NCI-H2107 treated with DMSO at 0.1 percent for 48 hours (cell line): ENCODE measurements at regions not wholly inside any gene's neighbourhood (a gene's known extent, or its start where the extent isn't known, plus 50 kb on each side); places are given as distances from the start of the nearest gene placed in this dataset.

ENCODE experiments used
- DNase-seq: peaks from one replicate; lab custom pipeline; 2025; ENCODE audit not compliant: unreplicated experiment; lab: John Stamatoyannopoulos, UW

DNA sequence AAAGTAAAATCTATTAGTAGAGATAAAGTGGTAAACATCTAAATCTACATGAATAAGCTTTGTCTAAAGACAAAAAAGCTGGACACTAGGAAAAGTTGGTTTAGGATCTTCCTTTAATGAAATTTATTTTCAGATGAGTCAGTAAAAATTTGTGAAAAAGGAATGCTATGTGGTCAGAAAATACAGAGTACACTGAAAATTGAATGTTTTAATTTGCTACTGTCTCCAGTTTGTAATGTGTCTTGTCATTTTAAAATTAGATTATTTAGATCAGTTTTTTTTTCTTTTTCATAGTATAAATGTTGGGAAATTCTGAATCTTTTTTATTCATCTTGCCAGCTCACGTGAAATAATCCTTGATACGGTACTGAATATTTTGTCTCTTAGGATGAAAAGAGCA lies 56.9 kb downstream of the SLITRK6 start:
- DNase-seq, result no peak

DNA sequence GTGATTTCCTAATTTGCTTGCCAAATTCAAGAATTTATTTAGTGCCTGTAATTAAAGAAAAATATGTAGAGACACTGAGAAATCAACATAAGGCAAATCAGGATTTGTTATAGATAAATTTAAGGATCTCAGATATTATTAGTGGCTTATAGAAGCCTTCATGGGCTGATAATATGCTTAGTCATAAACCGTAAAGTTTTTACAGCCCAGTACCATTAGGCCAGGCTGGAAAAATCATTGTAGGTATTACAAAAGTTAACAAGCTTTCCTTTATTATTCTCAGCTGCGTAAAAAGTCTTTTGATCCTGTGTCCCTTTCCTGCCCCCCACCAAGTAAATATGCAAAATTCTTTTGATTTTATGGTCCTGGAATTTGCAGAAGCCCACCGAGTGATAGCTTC lies 58.2 kb downstream of the SLITRK6 start:
- no peak for DNase-seq

DNA sequence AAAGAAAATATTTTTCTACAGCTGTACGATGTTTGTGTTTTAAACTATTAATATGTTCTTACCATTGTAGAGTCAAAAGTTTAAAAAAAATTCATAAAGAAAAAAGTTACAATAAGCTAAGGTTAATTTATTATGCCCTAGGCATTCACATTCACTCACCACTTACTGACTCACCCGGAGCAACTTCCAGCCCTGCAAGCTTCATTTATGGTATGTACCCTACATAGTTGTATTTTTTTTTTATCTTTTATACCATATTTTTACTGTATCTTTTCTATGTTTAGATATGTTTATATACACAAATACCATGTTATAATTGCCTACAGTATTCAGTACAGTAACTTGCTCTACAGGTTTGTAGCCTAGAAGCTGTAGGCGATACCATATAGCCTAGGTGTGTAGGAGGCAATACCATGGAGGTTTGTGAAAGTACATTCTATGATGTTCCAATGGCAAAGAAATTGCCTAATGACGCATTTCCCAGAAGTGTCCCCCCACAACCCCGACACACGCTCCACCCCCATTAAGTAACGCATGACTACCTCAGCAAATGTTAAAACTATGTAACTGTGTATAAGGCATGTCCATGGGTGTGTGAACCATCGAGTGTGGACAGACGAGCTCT lies 60.4 kb downstream of the SLITRK6 start:
- no peak for DNase-seq

DNA sequence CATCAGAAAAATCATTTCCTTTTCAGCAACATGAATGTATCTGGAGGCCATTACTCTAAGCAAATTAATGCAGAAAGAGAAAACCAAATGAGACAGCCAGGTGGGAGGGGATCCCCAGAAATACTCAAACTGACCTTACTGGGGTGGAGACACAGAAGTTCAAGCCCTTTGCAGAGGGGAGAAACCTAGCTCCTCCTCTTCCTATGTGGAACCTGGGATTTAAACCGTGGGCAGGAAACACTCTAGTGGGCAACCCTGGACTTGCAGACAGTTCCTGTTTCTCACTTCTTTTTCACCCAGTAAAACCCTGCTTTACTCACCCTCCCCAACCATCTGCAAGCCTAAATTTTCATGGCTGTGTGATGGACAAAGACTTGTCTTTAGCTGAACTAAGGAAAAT lies 61.3 kb downstream of the SLITRK6 start:
- no peak for DNase-seq

DNA sequence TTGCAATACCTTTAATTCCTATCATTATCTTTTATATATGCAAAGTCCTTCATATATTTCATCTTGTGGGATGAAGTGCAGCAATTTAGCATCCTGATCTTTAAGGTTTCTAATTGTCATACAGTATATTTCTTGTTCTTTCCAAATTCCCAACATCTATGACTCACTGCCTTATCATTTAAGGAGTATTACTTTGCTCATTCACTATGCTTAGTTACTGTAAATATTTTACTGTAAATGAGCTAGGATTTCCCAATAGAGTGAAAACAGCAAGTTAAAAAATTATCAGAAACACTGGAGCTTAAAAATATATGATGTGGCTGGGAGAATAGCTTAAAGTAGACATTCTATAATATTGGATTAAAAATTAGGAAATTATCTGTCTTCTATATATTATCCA lies 69.9 kb downstream of the SLITRK6 start:
- no peak for DNase-seq

DNA sequence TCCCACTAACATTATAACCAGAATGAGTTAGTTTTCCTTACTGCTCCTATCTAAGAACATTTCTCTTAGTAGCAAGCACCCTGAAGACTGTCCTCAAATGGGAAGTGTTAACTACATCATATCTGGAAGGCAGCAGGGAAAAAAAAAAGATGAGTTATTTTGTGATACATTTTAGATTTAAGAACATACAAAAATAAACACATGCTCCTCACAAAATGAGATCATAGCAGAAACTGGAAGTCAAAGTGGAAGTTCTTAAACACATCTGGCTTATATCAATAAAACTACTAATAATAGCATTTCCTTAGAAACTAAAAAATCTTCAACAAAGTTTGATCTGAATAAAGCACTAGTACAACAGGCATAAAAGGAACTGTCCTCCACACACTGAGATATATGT lies 70.4 kb downstream of the SLITRK6 start:
- no peak for DNase-seq

DNA sequence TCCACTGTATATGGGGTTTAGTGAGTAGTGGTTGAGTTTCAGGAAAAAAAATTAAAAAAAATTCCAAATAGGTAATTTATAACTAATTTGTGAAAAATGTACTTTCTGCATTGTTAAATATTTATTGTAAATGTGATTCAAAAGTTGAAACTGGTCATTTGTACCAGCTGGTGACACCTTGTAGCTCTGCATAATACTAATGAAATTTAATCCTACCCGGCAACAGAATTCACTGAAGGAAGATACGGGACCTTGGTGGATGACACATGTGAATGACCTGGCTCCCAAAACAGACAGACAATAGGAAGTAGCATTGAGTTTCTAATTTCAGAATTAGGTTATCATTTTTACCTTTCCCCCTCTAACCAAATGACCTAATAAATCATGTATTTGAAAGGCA lies 73.8 kb downstream of the SLITRK6 start:
- no peak for DNase-seq

DNA sequence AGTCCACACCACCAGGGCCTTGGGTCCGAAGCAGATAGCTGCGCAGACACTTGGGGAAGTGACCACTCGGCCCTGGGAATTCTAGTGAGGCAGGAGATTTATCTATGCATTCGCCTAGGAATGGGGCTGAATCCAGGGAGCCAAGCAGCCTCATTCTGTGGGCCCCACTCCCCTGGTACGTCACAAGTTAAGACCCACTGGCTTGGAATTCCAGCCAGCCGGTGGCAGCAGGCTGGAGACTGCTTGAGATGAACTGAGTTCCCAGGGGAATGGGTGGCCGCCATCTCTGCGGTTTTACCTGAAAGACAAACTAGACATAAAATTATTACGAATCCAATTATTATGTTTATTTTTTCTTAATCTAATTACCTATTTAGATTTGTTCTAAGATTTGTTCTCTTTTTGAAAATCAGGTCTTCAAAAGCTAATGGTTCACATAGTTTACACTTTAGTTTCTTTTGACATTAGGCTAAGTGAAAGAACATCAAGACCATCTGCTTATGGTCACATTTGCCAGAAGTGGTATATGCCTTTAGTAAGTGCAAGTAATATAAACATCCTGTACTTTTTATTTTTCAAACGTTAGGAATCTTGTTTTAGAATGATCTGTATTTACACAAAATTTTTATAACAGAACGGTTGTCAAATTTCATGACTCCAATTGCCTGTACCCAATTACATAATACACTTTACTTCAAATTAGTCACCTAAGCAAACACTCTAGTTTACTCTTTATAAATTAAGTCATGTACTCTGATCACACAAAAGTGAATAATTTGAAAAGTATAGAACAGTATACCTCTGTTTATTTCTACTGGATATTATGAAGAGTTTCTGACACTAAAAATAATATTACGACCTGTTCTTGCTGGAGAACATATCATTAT lies 74.4 kb downstream of the SLITRK6 start:
- peak; percentile 10 for DNase-seq

DNA sequence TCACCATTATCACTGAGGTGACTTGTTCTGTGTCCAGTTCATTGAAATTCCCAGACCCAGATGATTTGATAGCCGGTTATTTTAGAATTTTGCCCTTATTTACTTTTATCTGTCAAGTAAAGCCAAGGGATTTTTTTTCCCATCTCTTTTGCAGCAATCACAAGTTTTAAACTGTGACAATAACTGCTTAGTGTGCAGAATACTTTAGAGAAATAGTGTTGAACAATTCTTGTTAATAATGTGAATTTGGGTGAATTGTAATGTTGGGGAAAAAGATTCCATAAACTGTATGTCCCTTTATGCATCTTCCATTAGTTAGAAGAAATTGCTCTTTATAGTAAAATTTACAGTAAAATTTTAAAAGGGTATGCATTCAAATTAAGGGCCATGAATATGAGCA lies 79.5 kb downstream of the SLITRK6 start:
- DNase-seq, result no peak

DNA sequence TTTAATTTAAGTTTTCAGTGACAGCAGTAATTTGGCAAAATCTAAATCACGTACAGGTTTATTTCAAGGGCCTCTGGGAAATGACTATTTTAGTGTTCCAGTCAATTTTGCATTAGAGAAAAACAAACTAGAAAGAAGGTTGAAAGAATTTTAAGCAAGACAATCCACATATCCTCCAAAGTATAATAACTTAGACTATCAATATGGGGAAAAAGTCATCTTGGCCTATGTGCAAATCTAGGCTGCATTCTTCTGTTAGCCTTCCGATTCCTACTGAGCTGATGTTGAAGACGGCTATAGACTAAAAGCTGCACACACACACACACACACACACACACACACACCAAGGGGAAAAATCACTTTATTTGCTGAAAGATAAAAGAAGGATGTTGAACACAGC lies 81.3 kb downstream of the SLITRK6 start:
- DNase-seq, result no peak

DNA sequence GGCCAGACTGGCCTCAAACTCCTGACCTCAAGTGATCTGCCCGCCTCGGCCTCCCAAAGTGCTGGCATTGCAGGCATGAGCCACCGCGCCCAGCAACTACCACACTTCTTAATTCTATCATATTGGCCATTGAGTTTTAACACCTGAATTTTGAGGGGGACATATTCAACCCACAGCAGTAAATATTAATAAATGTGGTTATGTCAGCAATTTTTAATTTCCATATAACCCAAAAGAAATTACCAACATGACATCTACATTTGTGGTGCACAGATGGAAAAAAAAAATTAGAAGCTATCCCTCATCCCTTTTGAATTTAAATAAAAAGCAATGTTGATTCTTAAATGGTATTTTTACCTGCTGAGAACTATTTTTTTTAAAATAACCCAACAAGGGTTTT lies 88.7 kb downstream of the SLITRK6 start:
- DNase-seq, result no peak

DNA sequence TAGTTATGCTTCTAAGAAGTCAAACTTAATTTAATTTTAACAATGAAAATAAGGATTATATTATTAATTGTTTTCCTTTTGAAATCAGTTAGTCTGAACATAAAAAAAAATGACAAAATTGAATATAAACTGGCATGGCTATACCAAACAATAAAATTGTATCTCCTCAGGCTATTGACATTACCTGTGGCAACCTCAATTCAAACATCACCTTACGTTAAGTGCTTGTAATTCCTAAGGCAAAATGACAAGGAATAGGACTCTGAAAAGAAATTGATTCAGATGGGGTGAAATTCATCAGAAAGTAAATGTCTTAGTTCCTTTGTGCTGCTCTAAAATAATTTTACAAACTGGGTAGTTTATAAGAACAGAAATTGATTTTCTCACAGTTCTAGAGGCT lies 89.5 kb downstream of the SLITRK6 start:
- DNase-seq, result no peak

DNA sequence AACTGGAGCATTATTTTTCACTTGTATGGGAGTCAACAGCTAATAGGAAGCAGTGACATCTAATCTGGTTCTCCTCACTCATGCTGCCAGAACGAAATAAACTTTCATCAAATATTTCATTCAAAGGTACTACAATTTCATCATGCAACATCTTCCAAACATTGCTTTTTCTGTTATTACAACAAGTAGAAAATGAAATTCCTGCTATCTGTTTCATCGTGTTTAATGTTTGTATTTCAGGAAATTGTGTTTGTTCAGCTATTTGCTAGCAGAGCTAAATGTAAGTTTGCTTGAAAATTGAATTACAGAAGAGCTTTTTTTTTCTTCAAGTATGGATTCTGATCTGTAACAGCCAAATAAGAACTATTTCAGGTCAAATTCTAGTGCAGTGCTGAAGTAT lies 90.1 kb downstream of the SLITRK6 start:
- no peak for DNase-seq

DNA sequence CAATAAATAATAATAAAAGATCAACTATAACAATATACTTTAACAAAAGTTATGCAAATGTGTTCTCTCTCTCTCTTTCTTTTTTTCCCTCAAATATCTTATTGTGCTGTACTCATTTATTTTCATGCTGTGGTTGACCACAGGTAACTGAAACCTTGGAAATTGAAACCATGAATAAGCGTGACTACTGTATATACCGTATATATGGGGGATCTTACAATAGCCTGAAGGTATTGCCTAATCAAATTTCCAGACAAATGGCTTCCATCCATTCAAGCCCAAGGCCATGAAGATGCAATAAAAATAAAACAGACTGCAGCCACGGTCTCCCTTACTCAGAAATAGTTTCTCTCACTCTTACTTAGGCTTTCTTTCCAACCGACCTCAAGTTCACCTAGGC lies 98.3 kb downstream of the SLITRK6 start:
- DNase-seq, result peak; percentile 79

DNA sequence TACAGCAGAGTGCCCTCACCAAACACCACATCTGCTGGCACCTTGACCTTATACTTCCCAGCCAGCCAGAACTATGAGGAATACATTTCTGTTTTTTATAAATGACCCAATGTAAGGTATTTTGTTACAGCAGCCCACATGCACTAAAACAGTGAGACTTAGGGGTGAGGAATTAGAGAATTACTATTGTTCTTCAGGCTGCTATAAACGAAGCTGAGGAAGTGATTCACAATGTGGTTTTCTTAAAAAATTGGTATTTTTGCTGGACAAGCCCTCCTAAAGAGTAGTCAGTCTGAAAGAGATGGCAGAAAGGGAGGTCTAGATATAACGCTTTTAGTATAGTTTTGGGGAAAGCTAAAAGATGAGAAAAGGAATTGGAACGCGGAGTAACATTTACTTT lies 101.0 kb downstream of the SLITRK6 start:
- no peak for DNase-seq

DNA sequence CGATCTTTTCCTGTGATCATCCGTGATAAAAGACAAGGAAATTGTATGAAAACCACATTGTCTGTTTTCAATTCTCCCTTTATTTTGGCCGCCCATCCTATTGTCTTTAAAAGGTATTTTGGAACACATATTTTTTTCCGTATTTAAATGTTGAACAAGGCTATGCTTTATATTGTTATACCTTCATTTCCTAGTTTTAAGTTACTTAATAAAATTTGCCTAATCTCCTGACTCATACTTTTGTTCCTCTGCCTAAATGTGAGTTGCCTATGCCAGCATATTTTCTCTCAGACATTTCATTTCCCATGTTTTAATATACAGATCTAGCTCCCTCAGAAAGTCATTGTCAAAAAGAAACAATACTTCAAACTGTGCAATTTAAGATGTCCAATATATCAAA lies 104.2 kb downstream of the SLITRK6 start:
- DNase-seq, result no peak

DNA sequence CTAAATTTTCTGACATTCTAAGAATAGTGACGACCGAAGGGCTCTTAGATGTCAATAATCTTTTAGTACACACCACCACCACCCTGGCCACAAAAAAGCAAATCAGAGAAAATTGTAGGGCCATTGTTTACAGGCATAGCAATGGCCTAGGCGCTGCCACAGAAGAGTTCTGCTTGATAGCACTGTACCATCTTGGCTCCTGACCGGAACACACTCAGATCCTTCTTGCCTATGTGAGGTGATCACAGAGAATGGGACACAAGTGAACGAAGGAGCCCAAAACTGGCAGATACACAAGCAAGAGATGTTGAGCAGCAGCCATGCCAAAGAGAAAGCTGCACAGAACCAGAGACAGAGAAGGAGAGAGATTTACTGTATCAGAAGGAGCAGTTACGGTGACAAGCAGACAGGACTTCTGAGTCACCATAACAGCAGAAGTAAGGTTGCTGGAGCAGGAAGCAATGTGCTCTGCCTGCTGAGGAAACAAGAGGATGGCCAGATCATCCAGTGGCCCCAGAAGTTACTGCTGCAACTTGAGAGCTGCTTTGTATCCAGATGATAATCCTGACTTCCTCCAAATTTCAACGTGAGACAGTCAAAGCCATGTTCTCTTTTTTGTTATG lies 105.2 kb downstream of the SLITRK6 start:
- DNase-seq, result no peak

DNA sequence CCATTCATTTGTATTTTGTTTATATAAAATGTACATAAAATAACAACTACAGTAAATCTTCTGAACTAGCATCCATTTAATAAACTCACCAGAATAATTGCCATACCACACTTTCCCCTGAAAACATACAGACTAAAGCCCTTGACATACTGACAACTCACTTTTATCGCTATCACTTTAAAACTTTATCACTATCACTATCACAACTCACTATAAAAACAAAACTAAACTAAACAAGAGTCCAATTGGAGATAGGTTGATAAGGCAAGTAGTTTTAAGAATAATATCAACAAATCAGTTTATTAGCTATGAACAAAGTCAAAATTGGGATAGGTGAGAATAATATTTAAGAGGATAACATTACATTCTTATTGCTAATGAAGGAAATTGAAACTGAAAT lies 108.9 kb downstream of the SLITRK6 start:
- DNase-seq, result no peak

DNA sequence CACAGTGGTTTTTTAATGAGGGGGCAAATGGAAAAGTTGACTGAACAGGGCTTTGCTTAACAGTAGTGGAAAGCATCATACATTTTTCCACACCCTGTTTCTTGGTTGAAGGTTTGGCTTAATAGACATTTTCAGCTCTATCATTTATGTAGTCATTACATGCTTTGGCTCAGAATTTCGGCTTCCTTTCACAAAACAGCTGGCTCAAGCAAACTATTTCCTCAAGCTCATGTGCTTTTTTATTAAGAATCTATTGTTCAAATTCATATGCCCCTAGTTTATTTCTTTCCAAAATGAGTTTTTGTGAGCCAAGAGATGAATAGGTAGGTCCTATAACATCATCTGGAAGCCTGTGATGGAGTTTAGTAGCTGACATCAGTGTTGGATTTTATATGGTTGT lies 113.8 kb downstream of the SLITRK6 start:
- no peak for DNase-seq

DNA sequence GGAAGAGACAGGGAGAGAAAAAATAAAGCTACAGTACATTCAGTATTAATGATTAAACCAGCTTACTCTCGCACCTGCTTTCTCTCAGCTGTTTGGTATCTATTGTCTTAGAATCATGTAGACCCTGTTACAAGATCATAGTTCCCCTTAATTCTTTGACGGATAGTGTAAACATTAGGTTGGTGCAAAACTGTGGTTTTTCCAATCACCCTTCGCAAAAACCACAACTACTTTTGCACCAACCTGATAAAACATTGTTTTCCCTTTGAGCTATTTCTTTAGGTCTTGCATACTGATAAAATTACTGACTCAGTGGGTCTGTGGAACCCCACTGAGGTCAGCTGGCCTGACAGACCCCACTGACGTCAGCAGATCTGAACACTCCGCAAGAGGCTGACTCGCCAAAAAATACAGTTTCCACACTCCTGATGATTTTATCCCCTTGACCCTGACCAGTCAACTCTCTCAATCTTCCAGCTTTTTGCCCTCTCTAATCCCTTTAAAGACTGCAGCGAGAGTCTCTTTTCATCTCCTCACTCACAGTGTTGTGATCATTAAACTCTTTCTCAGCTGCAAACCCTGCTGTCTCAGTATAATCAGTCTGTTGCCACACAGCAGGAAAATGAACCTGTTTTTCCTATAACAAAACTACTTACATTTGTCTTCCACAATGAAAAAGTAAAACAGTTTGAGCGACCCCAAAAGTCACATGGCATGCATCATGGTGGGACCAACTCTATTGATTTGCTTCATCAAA lies 123.9 kb downstream of the SLITRK6 start:
- no peak for DNase-seq

DNA sequence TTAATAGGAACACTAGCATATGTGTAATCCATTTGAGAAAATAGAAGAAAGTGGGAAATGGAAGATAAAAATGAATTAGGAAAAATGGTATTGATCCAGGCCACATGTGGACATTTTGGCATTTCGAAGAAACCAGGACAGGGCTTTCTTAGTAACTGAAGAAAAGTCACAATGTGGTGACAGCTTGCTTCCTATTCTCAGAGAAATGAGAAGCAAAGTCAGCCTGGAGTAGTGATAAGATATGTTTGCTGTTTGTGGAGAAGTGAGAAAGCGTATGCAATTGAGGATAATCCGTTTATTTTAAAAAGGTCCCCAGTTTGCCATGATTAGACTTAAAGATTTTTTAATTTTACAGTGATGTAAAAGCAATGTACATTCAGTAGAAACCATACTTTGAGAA lies 127.9 kb downstream of the SLITRK6 start:
- no peak for DNase-seq

DNA sequence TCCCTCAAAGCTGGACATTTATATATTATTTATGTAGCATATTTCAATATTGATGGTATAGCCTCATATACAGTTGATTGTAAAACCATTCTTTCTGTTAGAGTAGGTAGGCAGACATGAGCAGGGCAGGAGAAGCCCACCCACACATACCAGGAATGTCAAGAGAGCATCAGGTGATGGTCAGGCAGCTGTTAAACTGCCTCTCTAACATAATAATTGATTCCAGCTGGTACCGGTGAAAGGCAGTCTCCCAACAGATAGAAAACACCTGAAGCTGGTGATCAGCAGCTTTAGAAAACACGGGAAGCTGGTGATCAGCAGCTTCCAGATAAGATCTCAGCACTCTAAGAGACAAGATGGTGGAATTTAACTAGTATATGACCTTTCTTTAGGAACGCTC lies 132.9 kb downstream of the SLITRK6 start:
- peak; percentile 25 for DNase-seq
